Aorta (tissue), 5 donors: ENCODE measurements at regions not wholly inside any gene's neighbourhood (a gene's known extent, or its start where the extent isn't known, plus 50 kb on each side); places are given as distances from the start of the nearest gene placed in this dataset.

ENCODE experiments used
- ATAC-seq: fragments of 200-7000 bp; cut with Tn5 transposase; one replicate; pipeline ENCODE4 v1.9.1; 2022; ENCODE audit warnings: moderate library complexity; ENCODE audit not compliant: low FRiP score
- DNase-seq, 2 donors: peaks; one replicate each; pipeline ENCODE4 v3.0.0-alpha.2; 2020
- H3K27ac ChIP-seq, 2 donors: one replicate each; pipeline ENCODE4 v1.5.1; 2013; ENCODE audit warnings: low read length in 2 of 2, mild to moderate bottlenecking in 2 of 2, moderate library complexity in 2 of 2, control low read depth in 1 of 2, inconsistent platforms in 1 of 2, low read depth in 1 of 2
- H3K27me3 ChIP-seq, 2 donors: one replicate each; pipeline ENCODE4 v1.6.1; 2013; ENCODE audit warnings: control low read depth in 1 of 2, low read length in 1 of 2, mild to moderate bottlenecking in 1 of 2, moderate library complexity in 1 of 2; ENCODE audit not compliant: insufficient read depth in 2 of 2, control insufficient read depth in 1 of 2
- H3K36me3 ChIP-seq, 2 donors: one replicate each; pipeline ENCODE4 v1.6.1; 2013; ENCODE audit warnings: control low read depth in 1 of 2, low read length in 1 of 2, mild to moderate bottlenecking in 1 of 2; ENCODE audit not compliant: insufficient read depth in 2 of 2, control insufficient read depth in 1 of 2
- H3K4me1 ChIP-seq, 2 donors: one replicate each; pipeline ENCODE4 v1.6.1; 2013; ENCODE audit warnings: low read length in 2 of 2, control low read depth in 1 of 2, mild to moderate bottlenecking in 1 of 2, moderate library complexity in 1 of 2; ENCODE audit not compliant: insufficient read depth in 2 of 2, control insufficient read depth in 1 of 2
- H3K4me3 ChIP-seq, 2 donors: one replicate each; pipeline ENCODE4 v1.5.1; 2013; ENCODE audit warnings: low read length in 2 of 2, control low read depth in 1 of 2, mild to moderate bottlenecking in 1 of 2
- H3K9me3 ChIP-seq: one replicate; pipeline ENCODE4 v1.6.1; 2013; ENCODE audit warnings: mild to moderate bottlenecking, low read length; ENCODE audit not compliant: control insufficient read depth
- WGBS, 2 donors: extraction: QIAGEN DNeasy Blood & Tissue Kit; methylation state at CpG; one replicate each; pipeline ENCODE4 v1.1.7; 2013; 5-methylcytosine and 5-hydroxymethylcytosine counted together
- intact Hi-C, 2 donors: fragments of 100-400 bp; cut with DNase I; formaldehyde crosslinking; loops; one replicate each; pipeline versions ENCODE4 v1.14.2 to v1.15.0; 2022
- donor health status: healthy with polysubstance abuse.
- donor health status: Bipolar disorder and iron deficiency.
- donor health status: DM: no; HTN: no; CAD: no.
- donor health status: DM: no; HTN: no; CAD: no.
- donor health status: DM: yes; HTN: yes; CAD: no.

DNA sequence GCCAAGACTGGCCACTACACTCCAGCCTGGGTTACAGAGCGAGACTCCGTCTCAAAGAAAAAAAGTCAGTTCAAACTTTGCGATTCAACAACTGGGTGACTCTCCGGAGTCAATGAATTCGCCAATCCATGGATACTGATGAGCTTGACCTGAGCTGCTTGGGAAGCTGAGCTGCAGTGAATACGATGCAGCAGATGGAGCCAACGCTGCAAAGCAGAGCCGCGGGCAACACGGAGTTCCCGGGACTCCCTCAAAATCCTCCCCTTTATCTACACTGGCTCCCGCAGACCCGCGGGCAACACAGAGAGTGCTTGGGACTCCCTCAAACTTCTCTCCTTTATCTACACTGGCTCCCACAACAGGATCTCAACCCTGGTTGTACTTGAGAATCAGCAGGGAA lies 62.6 kb upstream of the SALL4 start:
- no peaks in the 10 kb centered on the region for H3K4me1 ChIP-seq
- ATAC-seq (no peak), DNase-seq (no peak)
- H3K27ac ChIP-seq = no peak overlapping the region
- H3K36me3 ChIP-seq = no peaks in the 10 kb centered on the region
- H3K27me3 ChIP-seq = peaks cover 0 to 1% of the 10 kb centered on the region in 2 donors
- H3K9me3 ChIP-seq = no peaks in the 10 kb centered on the region
- no peak overlapping the region for H3K4me3 ChIP-seq
- intact Hi-C loops = no loop called here
- 87 to 92% methylated on average over 14 of the region's 14 CpGs for WGBS, 2 donors

DNA sequence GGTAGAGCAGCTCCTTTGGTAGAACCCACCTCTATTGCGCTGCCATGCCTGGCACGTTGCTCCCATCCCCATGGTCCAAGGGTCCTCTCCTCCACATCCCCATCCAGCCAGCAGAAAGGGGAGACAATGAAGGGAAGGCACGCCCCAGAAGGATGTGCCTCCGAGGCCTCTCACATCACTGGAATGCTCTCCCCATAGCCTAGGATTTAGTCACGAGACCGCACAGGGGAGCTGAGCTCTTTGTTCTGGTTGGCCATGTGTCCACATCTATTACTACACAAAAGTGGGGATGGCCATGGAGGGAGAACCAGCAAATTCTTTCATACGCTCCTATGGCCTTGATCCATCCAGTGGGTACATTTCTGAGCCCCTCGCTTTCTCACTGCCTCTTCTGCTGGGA lies 60.5 kb upstream of the SALL4 start:
- Histone ChIP-seq H3K4me3 (no peak overlapping the region), H3K9me3 (no peaks in the 10 kb centered on the region), H3K36me3 (no peaks in the 10 kb centered on the region), H3K4me1 (no peaks in the 10 kb centered on the region), H3K27me3 (peaks cover 0 to 1% of the 10 kb centered on the region in 2 donors), H3K27ac (no peak overlapping the region)
- ATAC-seq = no peak
- intact Hi-C loops = no loop called here
- WGBS, 2 donors = 81 to 88% methylated on average over 8 of the region's 8 CpGs
- DNase-seq = no peak

DNA sequence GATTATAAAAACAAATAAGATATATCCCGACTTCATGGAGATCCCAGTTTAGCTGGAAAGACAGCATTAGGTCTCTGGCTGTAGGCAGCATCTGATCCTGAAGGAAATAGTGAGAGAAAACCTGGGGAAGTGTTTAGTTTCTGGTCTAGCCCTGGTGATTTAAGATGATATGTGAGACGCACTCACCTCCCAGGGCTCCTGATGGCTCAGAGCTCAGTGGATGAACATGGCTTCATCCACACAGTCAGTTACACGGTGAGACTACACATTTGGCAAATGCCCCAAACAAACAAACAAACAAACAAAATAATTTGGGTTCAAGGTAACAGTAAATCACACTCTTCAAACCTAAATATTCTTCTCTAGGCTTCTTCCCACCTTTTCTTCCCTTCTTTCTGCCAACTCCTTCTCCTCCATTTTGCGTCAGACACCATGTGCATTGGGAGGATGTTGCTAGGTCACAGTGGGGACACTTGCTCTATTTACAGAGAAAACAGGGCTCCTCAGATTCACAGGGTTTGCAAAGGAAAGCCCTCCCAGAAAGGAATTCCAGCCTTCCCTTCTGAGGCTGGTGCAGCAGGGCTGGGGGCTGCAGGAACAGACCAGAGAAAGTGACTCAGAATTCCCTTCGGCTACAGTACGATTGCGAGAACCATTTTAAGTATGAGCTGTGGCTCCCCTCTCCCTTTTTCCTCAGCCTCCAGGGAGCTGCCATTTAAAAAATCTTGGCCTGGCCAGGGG lies 59.6 kb upstream of the SALL4 start:
- H3K27ac ChIP-seq = no peak overlapping the region
- intact Hi-C loops = no loop called here
- no peaks in the 10 kb centered on the region for H3K4me1 ChIP-seq
- H3K9me3 ChIP-seq = no peaks in the 10 kb centered on the region
- H3K36me3 ChIP-seq = no peaks in the 10 kb centered on the region
- ATAC-seq (no peak), DNase-seq (no peak)
- WGBS, 2 donors = 28 to 29% methylated on average over 7 of the region's 7 CpGs
- H3K27me3 ChIP-seq = peaks cover 0 to 1% of the 10 kb centered on the region in 2 donors
- H3K4me3 ChIP-seq = no peak overlapping the region

DNA sequence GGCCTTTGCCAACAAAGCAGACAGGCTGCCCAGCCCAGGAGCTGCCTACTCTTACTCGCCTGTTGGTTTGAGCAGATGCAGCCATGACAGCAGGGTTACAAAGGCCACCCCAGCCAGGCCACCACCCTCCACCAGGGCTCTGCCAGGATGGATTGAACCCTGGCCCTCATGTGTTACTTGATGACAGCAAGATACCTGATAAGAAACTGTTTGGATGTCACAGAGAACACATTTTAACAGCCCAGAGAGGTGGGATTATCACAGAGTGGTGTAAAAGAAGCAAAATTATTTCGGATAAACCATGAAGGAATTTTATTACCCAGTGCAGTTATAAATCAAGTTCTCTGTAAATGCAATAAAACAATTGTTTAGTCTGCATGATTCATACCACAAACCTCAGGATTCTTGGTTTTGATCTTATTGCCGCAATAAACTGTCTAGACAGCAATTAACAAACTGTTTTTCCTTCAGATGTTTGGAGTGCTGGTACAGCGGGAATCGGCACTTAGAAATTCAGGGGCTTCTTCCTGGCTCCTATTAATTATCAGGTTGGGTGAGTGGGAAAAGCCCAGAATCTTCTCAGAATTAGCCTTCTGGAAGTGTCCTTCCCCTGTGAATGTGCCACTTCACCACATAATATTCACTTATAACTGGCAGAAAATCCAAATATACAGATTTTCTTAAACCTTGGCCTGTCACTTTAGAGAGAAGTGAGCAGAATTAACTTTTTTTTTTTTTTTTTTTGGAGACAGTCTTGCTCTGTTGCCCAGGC lies 58.0 kb upstream of the SALL4 start:
- Histone ChIP-seq H3K27ac (no peak overlapping the region), H3K27me3 (peaks cover 0 to 1% of the 10 kb centered on the region in 2 donors), H3K9me3 (no peaks in the 10 kb centered on the region), H3K4me3 (no peak overlapping the region), H3K4me1 (no peaks in the 10 kb centered on the region), H3K36me3 (no peaks in the 10 kb centered on the region)
- ATAC-seq = no peak
- 53 to 70% methylated on average over 5 of the region's 5 CpGs for WGBS, 2 donors
- intact Hi-C loops = no loop called here
- DNase-seq = no peak

DNA sequence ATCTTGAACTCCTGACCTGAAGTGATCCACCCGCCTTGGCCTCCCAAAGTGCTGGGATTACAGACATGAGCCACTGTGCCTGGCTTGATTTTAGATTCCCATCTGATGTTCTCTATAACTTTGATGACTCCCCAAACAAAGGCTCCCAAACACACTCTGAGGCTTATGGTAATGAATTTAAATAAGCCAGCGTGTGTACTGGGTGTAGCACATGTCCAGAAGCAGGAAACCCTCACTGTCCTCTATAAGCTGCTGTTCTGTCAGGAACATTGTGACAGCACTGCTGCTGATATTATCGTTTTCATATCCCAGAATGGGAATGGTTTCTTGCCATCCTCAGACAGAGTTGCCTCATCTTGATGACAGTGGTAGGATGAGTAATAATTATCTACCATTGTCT lies 54.1 kb upstream of the SALL4 start:
- 83 to 84% methylated on average over 3 of the region's 3 CpGs for WGBS, 2 donors
- Histone ChIP-seq H3K27me3 (no peaks in the 10 kb centered on the region), H3K4me1 (no peaks in the 10 kb centered on the region), H3K27ac (no peak overlapping the region), H3K36me3 (no peaks in the 10 kb centered on the region), H3K9me3 (no peaks in the 10 kb centered on the region), H3K4me3 (no peak overlapping the region)
- intact Hi-C loops = no loop called here
- DNase-seq = no peak
- ATAC-seq = no peak

DNA sequence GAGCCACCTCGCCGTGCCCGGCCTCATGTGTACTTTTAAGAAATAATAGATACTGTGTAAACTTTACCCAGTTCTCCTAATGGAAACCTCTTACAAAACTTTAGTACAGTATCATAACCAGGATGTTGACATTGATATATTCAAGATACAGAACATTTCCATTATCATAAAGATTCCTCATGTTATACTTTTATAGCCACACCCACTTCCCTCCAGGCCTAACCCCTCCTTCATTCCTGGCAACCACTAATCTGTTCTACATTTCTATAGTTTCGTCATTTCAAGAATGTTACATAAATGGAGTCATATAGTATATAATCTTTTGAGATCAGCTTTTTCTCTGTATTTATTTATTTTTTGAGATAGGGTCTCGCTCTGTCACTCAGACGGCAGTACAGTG lies 52.6 kb upstream of the SALL4 start:
- no peaks in the 10 kb centered on the region for H3K36me3 ChIP-seq
- DNase-seq (no peak), ATAC-seq (no peak)
- no peaks in the 10 kb centered on the region for H3K27me3 ChIP-seq
- no peak overlapping the region for H3K27ac ChIP-seq
- WGBS, 2 donors = 69 to 79% methylated on average over 6 of the region's 6 CpGs
- no peaks in the 10 kb centered on the region for H3K4me1 ChIP-seq
- intact Hi-C loops = no loop called here
- H3K4me3 ChIP-seq = no peak overlapping the region
- no peaks in the 10 kb centered on the region for H3K9me3 ChIP-seq
